Stimulated activated CD4-positive, alpha-beta T cell treated with anti-CD3 and anti-CD28 coated beads, Interleukin-2, amount 100 ng/mL, for 48 hours (primary cell): ENCODE measurements at regions not wholly inside any gene's neighbourhood (a gene's known extent, or its start where the extent isn't known, plus 50 kb on each side); places are given as distances from the start of the nearest gene placed in this dataset.

Experiments
- DNase-seq, 2 donors: peaks; one replicate each; pipeline ENCODE4 v3.0.0-alpha.2; 2020

DNA sequence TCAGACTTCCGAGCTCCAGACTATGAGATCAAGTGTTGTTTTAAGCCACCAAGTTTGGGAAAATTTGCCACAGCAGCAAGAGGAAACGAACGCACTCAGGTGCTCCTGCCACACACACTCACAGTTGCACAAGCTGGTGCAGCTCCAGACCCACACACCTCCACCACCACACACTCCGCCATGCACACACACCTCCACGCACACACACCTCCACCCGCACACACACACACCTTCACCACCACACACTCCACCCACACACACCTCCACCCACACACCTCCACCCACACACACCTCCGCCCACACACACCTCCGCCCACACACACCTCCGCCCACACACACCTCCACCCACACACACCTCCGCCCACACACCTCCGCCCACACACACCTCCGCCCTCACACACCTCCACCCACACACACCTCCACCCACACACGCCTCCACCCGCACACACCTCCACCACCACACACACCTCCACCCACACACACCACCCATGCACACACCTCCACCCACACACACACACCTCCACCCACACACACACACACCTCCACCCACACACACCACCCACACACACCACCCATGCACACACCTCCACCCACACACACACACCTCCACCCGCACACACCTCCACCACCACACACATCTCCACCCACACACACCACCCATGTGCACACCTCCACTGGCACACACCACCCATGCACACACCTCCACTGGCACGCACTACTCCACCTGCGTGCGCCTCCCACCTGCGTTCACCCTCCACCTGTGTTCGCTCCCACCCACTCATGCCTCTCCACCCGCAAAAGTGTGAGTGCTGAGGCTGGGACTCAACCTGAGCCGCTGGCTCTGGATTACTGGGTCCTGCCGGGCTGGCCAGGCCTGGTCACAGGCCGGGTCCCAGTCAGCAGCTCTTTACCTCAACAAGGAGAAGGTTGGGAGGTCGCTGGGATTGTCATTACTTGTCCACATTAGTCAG lies 175.6 kb downstream of the BMP7 start:
- DNase-seq: no peak

DNA sequence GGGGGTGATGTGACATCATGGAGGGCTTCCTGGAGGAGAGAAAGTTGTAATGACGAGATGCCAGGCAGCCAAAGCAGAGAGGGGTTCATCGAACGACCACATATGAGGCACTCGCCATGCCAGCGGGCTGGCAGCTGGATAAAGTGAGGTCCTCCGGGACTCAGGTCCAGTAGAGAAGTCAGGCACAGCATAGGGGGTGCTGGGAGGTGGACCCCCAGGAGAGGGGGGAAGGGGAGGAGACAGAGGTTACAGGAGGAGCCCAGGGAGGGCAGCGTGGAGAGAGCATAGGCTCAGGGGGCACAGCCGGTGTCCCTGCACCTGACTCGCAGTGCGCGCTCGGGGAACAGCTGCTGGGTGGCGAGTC lies 174.7 kb downstream of the BMP7 start:
- no peak for DNase-seq

DNA sequence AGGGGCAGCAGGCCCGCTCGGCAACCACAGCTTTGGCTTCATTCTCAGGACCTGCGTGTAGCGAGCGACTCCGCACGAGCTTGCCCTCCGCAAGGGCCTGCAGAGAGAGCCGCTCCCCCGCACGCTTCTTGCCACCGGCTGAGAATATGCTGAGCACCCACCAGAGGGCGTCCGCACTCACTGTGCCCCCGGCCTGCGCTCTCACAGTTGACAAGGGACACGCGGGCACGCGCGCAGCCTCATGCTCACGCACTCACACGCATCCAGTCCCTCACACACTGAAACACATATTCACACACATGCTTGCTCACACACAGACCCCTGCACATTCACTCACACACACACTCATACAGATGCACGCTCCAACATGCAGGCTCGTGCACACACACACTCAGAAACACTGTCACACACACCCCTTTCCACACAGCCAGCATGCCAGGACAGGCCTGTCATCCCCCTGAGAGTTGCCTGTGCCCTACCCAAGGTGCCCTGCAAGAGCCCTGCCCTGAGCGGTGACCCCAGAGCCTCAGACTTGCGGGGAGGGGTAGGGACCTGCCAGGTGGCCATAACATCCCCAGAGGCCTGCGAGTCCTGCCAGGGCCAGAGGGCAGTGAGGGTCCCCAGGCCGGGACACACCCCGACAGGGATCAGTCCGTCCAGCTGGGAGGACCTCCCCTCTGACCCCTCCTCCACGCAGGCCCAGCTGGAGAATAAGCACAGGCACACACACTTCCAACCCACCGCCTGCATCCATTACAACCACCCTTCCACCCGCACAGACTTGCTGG lies 174.1 kb downstream of the BMP7 start:
- DNase-seq: peak; percentile 54 to 62

DNA sequence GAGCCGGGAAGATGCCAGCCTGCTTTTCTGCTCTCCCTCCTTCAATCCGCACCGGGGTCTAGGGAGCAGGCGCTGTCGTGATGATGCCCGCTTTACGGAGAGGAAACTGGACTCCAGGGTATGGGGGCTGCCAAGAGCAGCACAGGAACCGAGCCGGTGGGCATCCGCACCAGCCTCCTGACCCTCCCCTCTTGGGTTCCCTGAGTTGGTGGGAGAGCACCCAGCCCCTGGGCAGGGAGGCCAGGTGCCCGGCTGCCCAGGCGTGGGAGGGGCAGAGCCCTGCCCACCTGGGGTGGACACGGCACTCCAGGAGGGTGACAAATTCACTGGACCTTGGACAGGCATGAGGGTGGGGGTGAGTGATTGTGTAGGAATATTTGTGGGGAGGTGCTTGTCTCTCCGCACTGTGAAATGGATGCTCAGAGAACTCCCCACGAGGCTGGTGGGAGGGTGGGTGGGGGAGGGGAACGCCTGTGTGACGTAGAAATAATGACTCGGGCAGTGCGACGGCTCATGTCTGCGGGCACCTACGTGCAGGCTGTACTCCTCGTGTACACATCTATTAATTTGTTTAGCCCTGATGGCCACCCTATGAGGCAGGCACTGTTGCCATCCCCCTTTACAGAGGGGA lies 173.4 kb downstream of the BMP7 start:
- DNase-seq: no peak

DNA sequence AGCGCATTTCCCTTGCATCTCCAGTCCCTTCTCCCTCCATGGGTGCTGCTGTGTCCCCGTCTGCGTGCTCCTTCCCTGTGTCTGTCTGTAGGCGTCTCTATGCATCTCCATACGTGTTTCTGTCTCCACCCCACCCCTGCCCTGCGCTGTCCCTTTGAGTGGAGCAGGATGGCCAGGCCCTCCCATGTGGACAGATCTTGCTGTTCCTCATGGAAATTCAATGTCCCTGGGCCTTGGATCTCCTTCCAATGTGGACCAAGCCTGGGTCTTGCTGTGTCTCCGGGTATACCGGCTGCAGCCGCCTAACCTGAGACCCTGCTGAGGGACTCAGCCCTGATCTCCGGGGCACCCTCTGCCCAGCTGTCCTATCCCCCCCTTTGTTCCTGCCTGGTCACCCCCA lies 172.7 kb downstream of the BMP7 start:
- no peak for DNase-seq

DNA sequence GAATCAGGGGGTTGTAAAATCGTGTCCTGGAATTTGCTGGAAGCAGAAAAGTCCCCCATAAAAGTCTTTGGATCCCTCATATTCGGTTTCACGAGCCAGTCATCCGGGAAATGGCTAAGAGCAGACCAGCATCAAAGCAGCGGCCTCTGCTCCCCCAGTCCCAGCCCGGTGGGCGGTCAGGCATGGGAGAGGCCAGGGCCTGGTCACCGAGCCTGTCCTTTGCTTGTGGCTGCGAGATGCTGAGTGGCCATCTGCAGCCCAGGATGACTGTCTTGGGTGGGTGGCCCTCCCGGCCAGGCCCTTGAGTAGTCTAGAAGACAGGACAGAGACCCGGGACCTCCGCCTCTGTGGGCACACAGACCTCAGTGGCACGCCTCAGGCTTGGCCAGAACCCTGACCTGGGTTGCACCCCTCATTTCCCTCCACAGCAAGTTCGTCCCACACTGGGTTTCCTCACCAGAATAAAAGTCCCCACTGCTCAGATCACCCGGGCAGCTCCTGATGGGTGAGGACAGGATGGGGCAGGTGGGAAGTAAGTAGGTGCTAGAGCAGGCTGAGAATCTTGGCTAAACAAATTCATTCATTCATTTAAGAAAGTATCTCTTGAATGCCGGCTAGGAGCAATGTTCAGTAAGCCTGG lies 172.1 kb downstream of the BMP7 start:
- no peak for DNase-seq

DNA sequence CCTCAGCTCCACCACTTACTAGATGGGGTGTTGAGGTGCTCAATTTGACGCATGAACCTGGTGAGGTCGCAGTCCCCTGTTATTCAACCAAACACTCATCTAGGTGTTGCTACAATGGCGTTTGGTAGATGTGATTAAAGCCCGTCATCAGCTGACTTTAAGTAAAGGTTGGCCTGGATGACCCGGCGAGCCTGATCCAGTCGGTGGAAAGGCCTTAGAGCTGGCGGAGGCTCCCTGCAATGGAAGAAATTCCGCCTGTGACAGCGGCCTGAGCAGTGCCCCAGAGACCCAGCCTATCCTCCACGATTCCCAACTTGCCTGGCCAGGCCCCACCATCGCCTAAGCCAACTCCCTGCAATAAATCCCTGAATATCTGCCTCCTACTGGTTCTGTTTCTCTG lies 171.4 kb downstream of the BMP7 start:
- no peak for DNase-seq

DNA sequence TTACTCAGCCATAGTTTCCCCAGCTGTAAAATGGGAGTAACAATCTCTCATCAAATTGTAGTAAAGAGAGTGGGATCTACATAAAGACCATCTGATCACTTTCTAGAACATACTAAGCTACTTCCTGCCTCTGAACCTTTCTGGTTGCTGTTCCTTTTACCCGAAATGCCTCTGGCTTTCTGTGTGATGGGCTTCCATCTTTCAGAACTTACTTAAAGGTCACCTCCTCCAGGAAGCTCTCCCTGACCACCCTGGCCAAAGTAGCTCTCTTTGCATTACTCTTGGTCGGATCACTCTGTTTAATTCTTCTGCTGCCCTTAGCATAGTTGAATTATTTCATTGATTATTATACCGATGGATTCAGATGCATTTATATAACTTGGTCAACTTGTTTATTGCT lies 171.0 kb downstream of the BMP7 start:
- DNase-seq: no peak

DNA sequence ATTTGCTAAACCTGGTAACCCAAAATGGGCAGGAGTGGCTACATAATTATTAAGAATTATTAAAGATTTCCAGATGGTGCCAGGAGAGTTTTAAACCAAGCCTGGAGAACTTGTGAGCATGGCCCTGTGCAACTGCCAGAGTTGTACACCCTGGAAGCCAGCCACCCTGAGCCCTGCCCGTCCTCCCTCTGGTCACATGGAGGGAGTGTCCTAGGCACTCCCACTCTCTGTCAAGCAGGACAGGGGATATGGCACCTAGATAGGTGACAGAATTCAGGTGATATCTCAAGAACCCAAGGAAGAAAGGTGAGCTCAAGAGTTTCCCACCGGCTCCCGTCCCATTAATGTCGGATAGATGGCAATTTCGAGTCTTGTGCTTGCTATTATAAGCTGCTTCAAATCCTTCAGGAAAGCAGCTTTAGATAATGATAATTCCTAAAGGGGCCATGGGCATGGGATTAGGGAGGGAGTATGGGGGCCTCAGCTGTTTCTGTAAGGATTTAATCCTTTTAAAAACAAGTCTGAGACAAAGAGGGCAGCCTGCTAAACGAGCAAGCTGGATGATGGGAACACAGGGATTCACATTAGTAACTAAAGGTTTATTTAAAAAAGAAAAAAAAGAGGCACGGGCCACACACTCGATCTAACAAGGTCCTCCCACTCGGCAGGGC lies 169.1 kb downstream of the BMP7 start:
- DNase-seq: no peak

DNA sequence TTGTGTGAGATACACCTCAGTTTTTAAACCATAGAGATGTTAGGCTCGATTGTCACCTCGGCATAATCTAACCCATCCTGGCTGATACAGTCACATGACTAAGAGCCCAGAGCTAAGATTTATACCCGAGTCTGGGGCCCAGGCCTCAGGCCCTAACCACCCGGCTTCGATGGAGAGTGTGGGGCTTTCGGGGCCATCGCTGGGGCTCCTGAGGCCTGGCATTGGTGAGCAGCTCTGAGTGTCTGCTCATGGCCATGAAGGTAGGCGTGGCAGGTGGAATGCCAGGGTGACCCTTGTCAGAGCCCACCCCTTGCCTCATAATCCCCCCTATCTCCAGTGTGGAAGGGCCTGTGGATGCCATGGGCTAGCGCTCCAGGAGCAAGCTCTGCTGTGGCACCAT lies 164.3 kb downstream of the BMP7 start:
- DNase-seq: no peak

DNA sequence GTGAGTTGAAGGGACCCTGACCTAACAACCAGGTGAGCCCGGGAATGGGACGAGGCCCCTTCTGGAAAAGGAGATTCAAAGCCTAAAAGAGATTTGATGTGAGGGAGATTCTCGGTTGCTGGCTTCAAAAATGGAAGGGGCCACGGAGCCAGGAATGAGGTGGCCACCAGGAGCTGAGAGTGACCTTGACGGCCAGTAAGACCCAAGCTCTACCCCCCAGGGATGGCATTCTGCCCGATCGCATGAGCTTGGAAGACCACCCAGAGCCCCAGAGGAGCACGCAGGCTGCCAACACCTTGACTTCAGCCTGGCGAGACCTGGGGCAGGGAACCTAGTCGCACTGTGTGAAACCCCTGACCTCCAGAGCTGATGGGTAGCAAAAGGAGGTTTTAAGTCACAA lies 163.9 kb downstream of the BMP7 start:
- no peak for DNase-seq

DNA sequence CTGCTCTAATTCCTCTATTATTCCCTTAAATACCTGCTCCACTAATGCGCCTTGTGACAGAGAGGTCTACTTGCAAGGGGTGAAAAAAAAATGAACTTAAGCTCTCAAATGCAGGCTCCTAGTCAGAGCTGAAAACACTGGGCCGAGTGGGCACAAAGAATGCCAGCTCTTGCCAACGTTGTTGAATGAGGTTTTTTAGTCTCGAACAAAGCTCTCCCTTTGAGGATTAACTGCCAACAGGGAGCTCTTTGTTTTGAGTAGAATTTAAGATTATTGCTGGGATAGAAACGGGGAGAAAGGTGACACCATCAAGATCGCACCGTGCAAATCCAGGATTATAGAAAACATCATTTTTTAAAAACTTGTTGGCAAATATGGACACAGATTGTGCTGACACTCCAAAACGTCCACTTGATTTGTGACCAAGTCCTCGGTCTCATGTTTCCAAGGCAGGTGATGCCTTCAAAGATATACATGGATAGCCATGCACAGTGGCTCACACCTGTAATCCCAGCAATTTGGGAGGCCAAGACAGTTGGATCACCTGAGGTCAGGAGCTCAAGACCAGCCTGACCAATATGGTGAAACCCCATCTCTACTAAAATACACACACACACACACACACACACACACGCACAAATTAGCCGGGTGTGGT lies 163.2 kb downstream of the BMP7 start:
- DNase-seq: no peak

DNA sequence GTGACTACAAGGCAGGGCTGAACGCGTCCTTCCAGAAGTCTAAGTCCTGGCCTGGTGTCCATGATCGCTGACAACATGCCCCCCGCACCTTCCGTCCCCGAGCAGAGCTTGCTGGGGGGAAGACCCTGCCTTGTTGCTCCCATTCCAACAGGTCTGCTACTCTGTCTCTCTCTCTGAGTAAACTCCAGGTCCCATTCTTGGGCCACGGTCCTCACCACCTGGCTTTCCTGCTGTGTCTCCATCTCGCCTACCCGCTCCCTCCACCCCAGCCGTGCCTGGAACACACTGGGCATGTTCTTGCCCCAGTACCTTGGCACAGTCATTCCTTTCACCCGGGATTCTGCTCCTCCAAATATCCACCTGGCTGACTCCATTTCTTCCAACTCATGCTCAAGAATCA lies 162.3 kb downstream of the BMP7 start:
- DNase-seq: no peak

DNA sequence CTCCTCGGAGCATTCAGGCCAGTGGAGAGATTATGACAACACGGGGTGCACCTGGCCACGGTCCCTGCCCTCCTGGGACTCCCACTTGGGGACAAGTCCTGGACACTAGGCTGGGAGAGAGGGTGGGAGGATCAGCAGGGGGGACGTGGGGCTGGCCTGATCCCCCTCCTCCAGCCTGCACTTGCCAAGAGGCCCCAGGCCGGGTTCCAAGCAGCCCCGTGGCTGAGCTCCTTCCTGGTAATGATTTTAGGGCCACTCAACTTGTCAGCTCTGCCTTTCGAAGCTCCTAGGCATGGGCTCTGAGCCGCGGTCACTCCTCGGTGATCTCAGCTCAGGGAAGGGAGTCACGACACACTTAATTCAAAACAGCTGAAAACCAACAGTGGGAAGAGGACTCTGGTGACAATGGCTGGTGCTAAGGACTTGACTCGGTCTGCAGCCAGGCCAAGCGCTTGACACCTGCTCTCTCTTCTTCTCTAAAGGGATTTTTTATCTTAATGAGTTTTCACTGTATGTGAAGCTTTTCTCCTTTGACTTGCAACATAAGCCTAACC lies 161.7 kb downstream of the BMP7 start:
- DNase-seq: no peak

DNA sequence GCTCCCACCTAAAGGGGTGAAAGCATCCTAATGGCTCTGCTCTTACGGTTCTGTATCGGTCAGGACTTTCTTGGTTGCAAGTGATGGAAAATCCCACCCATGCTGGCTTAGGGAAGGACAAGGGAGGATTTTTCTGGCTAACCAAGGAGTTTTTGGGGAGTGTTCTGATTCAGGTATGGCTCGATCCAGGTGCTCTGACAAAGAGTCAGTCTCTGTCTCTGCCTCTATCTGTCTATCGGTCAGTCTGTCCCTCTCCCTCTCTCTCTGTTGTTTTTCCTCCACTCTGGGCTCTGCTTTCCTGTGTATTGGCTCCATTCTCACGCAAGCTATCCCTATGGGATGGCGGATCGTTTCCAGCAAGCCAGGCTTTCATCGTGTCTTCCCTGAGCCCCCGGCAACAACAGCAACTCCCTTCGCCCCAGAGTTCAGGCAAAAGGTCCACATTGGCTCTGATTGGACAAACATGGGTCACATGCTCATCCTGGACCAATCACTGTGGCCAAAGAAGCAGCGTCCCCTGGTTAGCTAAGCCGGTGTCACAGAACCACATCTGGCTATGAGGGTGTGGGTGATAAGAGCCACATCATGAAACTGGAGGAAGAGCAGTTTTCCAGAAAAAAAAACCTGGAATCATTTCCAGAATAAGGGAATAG lies 160.3 kb downstream of the BMP7 start:
- no peak for DNase-seq

DNA sequence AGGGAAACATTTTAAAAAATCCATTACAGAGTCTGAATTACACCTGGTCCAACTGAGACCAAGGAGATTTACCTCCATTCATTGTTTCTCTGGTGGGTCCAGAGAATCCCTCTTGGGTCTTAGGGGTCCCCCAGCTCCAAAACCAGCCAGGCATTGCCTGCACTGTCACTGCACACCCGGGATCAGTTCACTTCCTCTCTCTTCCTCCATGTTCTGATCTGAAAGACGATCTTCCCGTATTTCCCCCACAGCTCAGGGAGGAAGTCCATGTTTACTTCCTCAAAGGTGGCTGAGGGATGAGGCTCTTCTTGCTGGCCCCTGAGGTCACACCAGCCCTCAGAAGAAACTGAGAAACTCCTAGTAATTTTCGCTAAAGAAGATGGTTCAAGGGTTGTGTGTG lies 159.7 kb downstream of the BMP7 start:
- no peak for DNase-seq

DNA sequence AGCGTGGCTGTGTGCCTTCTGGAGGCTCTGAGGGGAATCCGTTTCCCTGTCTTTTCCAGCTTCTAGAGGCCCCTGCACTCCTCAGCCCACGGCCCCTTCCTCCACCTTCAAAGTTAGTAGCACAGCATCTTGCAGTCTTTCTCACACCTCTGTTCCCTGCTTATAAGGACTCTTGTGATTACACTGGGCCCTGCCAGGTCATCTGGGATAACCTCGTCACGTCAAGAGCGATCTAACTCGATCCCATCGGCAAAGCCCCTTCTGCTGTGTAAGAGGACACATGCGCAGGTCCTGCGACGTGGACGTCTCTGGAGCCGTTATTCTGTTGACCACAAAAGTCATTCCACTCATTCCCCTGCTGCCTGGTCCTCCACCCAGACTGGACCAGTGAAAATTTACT lies 159.2 kb downstream of the BMP7 start:
- DNase-seq: no peak

DNA sequence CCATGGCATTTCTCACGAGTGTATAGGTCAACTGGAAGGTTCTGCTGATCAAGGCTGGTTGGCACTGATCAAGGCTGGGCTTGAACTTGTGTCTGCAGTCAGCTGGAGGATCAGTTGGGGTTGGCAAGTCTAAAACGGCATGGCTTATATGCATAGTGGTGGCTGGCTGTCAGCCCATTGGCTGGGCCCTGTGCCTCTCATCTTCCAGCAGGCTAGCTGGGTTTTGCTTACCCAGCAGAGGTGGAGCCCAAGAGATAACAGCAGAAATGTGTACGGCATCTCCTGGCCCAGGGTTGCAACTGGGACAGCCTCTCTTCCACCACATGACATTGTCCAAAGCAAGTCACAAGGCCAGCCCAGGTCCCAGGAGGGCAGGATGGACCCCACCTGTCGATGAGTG lies 158.2 kb downstream of the BMP7 start:
- no peak for DNase-seq

DNA sequence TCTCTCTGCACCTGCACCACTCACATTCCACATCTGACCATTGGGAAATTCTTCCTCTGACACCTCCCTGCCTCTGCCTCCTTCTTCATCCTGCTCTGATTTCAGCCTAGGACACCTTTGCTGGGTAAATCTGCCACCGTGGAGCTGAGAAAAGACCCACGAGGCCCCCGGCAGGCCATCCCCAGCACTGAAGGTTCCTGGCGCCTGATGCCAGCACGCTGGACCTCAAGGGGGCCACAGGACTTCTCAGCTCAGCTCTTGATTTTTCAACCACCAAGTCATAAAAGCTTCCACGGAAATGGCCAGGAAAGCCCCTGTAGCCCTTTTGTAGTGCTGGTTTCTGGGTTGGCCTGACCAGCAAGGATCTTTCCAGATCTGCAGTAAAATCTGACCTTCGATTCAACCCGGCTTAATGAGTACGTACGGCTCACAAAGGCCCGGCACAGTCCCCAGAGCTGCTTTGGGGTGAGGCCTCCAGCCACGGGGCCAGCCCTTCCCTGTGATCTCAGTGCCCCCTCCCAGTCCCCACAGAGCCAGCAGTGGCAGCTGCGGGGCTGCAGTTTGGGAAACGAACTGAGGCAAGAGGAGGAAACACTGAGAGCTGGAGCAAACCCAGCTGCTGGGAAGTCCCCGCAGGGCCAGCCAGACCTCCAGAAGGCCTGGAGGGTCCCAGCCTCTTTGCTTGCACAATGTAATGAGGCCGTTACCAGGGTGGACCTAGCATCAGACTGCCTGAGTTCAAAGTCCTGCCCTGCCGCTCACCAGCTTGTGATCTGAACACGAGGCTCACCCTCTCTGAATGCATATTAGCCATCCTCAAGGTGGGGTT lies 157.5 kb downstream of the BMP7 start:
- no peak for DNase-seq

DNA sequence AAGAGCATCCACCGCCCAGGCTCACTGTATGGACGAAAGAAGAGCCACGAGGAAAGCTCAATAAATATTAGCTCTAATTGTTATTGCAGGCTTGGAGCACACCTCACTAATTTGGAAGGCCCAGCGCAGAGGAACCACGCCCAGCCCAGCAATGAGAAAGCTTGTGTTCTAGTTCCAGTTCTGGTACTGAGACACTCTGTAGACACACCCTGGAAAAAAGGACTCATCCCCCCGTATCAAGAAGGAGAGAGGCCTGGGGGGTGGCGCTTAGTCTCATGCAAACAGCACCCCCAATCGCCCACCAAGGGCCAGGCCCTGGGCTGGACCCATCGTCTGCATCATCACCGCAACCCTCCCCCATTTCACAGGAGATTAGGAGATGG lies 156.9 kb downstream of the BMP7 start:
- no peak for DNase-seq
